ENCODE measurements at regions not wholly inside any gene's neighbourhood (a gene's known extent, or its start where the extent isn't known, plus 50 kb on each side); places are given as distances from the start of the nearest gene placed in this dataset.

- H3K9me2 ChIP-seq (ENCODE audit: insufficient read depth): no peaks in the 10 kb centered on the region
- H3F3A ChIP-seq (ENCODE audit: insufficient read depth, low read depth): no peaks in the 10 kb centered on the region
- TF ChIP-seq, protein P1, sequence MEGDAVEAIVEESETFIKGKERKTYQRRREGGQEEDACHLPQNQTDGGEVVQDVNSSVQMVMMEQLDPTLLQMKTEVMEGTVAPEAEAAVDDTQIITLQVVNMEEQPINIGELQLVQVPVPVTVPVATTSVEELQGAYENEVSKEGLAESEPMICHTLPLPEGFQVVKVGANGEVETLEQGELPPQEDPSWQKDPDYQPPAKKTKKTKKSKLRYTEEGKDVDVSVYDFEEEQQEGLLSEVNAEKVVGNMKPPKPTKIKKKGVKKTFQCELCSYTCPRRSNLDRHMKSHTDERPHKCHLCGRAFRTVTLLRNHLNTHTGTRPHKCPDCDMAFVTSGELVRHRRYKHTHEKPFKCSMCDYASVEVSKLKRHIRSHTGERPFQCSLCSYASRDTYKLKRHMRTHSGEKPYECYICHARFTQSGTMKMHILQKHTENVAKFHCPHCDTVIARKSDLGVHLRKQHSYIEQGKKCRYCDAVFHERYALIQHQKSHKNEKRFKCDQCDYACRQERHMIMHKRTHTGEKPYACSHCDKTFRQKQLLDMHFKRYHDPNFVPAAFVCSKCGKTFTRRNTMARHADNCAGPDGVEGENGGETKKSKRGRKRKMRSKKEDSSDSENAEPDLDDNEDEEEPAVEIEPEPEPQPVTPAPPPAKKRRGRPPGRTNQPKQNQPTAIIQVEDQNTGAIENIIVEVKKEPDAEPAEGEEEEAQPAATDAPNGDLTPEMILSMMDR (conservative IDR thresholded peaks at IDR 0.05): no peak
- no peak overlapping the region for H2AFZ ChIP-seq
- H3K4me1 ChIP-seq (replicated peaks; ENCODE audit: insufficient read depth): no peaks in the 10 kb centered on the region
- ChIA-PET POLR2A (ENCODE audit: unreplicated experiment) (no interaction called here), CTCF (no interaction called here)
- H4K20me1 ChIP-seq (ENCODE audit: insufficient read depth): peaks cover 70% of the 10 kb centered on the region
- no peak overlapping the region for H3K27ac ChIP-seq
- no peaks in the 10 kb centered on the region for H3K9me3 ChIP-seq (ENCODE audit: insufficient read depth, low read depth)
- intact Hi-C loops (cut with micrococcal nuclease; ENCODE audit: unreplicated experiment): no loop called here
- no peaks in the 10 kb centered on the region for H3K27me3 ChIP-seq (ENCODE audit: insufficient read depth, low read depth)
- H3K79me2 ChIP-seq (ENCODE audit: low read depth): peaks cover 24% of the 10 kb centered on the region
- no peak overlapping the region for H3K4me2 ChIP-seq
- DNase-seq: no peak
- no TSS peak for BruUV-seq (replicated peaks)
- H3K4me3 ChIP-seq: no peak overlapping the region
- H3K36me3 ChIP-seq (ENCODE audit: low read depth): no peaks in the 10 kb centered on the region
These were observed 255.8 kb downstream of the SEC14L1 start for GRCh38 chr17:77396610-77397009.

DNA sequence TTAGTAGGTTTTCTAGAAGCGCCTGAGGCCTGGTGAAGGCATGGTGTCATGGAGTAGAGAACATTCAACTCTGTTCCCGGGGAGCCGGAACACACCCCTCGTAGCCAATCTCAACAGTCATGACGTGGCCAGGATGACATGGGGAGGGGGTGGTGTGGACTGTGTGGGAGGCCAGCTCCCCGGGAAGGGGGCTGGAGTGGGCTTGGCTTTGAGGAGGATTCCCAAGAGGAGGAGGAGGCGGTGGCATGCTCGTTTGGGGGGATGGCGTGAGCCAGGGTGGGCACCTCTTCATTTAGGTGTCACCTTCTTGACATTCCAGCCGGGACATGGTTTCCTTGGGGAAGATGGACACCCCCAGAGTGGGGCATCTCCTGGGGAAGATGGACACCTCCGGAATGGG is 257.5 kb downstream of the SEC14L1 start:
- H3K9me2 ChIP-seq (ENCODE audit: insufficient read depth): no peaks in the 10 kb centered on the region
- peaks cover 24% of the 10 kb centered on the region for H3K79me2 ChIP-seq (ENCODE audit: low read depth)
- no peak overlapping the region for H2AFZ ChIP-seq
- no peak overlapping the region for H3K4me3 ChIP-seq
- no peak overlapping the region for H3K4me2 ChIP-seq
- POLR2A ChIA-PET (ENCODE audit: unreplicated experiment): no interaction called here
- BruUV-seq (replicated peaks): no TSS peak
- no peaks in the 10 kb centered on the region for H3K4me1 ChIP-seq (replicated peaks; ENCODE audit: insufficient read depth)
- peaks cover 68% of the 10 kb centered on the region for H4K20me1 ChIP-seq (ENCODE audit: insufficient read depth)
- no peaks in the 10 kb centered on the region for H3K36me3 ChIP-seq (ENCODE audit: low read depth)
- DNase-seq: no peak
- TF ChIP-seq, protein P1 (conservative IDR thresholded peaks at IDR 0.05): no peak
- no peak for TF ChIP-seq EZH2 (IDR thresholded peaks at IDR 0.05; ENCODE audit: low read depth)
- CTCF ChIA-PET: no interaction called here
- H3K27ac ChIP-seq: no peak overlapping the region
- no peaks in the 10 kb centered on the region for H3K27me3 ChIP-seq (ENCODE audit: insufficient read depth, low read depth)
- H3K9me3 ChIP-seq (ENCODE audit: insufficient read depth, low read depth): no peaks in the 10 kb centered on the region
- no peaks in the 10 kb centered on the region for H3F3A ChIP-seq (ENCODE audit: insufficient read depth, low read depth)
- intact Hi-C loops (cut with micrococcal nuclease; ENCODE audit: unreplicated experiment): no loop called here

- Histone ChIP-seq H3K4me2 (no peak overlapping the region), H3K9me2 (ENCODE audit: insufficient read depth) (no peaks in the 10 kb centered on the region), H3F3A (ENCODE audit: insufficient read depth, low read depth) (peaks cover 3% of the 10 kb centered on the region; the same call in 1 of the 2 replicates), H3K27ac (no peak overlapping the region), H4K20me1 (ENCODE audit: insufficient read depth) (peaks cover 63% of the 10 kb centered on the region), H3K4me3 (no peak overlapping the region), H2AFZ (no peak overlapping the region), H3K27me3 (ENCODE audit: insufficient read depth, low read depth) (no peaks in the 10 kb centered on the region), H3K4me1 (replicated peaks; ENCODE audit: insufficient read depth) (no peaks in the 10 kb centered on the region), H3K36me3 (ENCODE audit: low read depth) (no peaks in the 10 kb centered on the region), H3K9me3 (ENCODE audit: insufficient read depth, low read depth) (no peaks in the 10 kb centered on the region), H3K79me2 (ENCODE audit: low read depth) (peaks cover 24% of the 10 kb centered on the region)
- intact Hi-C loops (cut with micrococcal nuclease; ENCODE audit: unreplicated experiment): no loop called here
- no peak for TF ChIP-seq EZH2 (IDR thresholded peaks at IDR 0.05; ENCODE audit: low read depth)
- TF ChIP-seq, protein P1 (conservative IDR thresholded peaks at IDR 0.05): no peak
- ChIA-PET CTCF (no interaction called here), POLR2A (ENCODE audit: unreplicated experiment) (no interaction called here)
- no TSS peak for BruUV-seq (replicated peaks)
- no peak for DNase-seq
These were observed 258.7 kb downstream of the SEC14L1 start for GRCh38 chr17:77399319-77399957.
